ENCODE measurements at regions not wholly inside any gene's neighbourhood (a gene's known extent, or its start where the extent isn't known, plus 50 kb on each side); places are given as distances from the start of the nearest gene placed in this dataset.

DNA sequence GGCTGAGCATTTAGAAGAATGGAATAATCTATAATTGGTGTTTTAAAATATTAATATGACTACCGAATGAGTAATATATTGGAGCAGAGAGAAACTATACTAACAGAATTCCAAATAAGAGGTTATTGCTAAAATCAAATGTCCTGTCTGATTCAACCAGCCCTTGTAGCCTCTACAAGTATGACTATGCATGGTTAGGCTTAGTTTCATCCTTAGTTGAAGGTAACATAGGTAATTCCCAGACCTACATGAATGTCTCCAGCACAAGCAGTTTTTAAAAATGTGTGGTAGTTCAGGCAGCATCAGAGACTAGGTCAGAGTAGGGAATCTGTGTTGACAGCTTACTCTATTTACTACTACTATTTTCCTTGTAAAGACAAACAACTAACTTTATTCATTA is 51.7 kb upstream of the SLC27A6 start:
- FAIRE-seq = no peak
- dilution Hi-C loops (cut with MboI; ENCODE audit: extremely low pct_ligation_motif_present, low sequenced_read_pairs) = no loop called here
- H3K9me1 ChIP-seq (ENCODE audit: control insufficient read depth, extremely low read depth, insufficient read depth, low read length) = no peaks in the 10 kb centered on the region

More for the DNA sequence above, 51.7 kb upstream of the SLC27A6 start:
- no peaks in the 10 kb centered on the region for H3K9me3 ChIP-seq (ENCODE audit: control insufficient read depth, low read depth, low read length)
- H3K4me2 ChIP-seq (ENCODE audit: control insufficient read depth, extremely low read depth, insufficient read depth, low read depth, low read length) = no peak overlapping the region
- no peaks in the 10 kb centered on the region for H3K4me1 ChIP-seq (ENCODE audit: control insufficient read depth, extremely low read depth, insufficient read depth, low read length)
- H3K36me3 ChIP-seq (ENCODE audit: control insufficient read depth in 2 of 2, extremely low read depth in 1 of 2, insufficient read depth in 2 of 2, low read length in 2 of 2) = no peaks in the 10 kb centered on the region
- H3K27me3 ChIP-seq (ENCODE audit: control insufficient read depth, extremely low read depth, insufficient read depth, low read length) = no peaks in the 10 kb centered on the region
- no peak overlapping the region for H2AFZ ChIP-seq (ENCODE audit: control insufficient read depth, low read length)
- no peak overlapping the region for H3K4me3 ChIP-seq (ENCODE audit: control insufficient read depth in 2 of 3, extremely low read depth in 1 of 3, insufficient read depth in 2 of 3, low read depth in 1 of 3, low read length in 3 of 3)
- no peak for TF ChIP-seq EZH2 (IDR thresholded peaks at IDR 0.05; ENCODE audit: low read length)
- TF ChIP-seq, protein P1, sequence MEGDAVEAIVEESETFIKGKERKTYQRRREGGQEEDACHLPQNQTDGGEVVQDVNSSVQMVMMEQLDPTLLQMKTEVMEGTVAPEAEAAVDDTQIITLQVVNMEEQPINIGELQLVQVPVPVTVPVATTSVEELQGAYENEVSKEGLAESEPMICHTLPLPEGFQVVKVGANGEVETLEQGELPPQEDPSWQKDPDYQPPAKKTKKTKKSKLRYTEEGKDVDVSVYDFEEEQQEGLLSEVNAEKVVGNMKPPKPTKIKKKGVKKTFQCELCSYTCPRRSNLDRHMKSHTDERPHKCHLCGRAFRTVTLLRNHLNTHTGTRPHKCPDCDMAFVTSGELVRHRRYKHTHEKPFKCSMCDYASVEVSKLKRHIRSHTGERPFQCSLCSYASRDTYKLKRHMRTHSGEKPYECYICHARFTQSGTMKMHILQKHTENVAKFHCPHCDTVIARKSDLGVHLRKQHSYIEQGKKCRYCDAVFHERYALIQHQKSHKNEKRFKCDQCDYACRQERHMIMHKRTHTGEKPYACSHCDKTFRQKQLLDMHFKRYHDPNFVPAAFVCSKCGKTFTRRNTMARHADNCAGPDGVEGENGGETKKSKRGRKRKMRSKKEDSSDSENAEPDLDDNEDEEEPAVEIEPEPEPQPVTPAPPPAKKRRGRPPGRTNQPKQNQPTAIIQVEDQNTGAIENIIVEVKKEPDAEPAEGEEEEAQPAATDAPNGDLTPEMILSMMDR (optimal IDR thresholded peaks at IDR 0.05 in 1 of 3, IDR thresholded peaks at IDR 0.05 in 1 of 3, conservative IDR thresholded peaks at IDR 0.05 in 1 of 3; ENCODE audit: extremely low read depth in 1 of 3, insufficient read depth in 2 of 3, low read length in 3 of 3) = no peak
- H4K20me1 ChIP-seq (ENCODE audit: control insufficient read depth, extremely low read depth, insufficient read depth, low read length) = no peaks in the 10 kb centered on the region
- no peak for DNase-seq (ENCODE audit: low read depth, low spot score)
- H3K79me2 ChIP-seq (ENCODE audit: control insufficient read depth, insufficient read depth, low read length) = no peaks in the 10 kb centered on the region
- H3K27ac ChIP-seq (ENCODE audit: control insufficient read depth, insufficient read depth, low read length) = no peak overlapping the region
- H3K9ac ChIP-seq (ENCODE audit: control insufficient read depth, extremely low read depth, insufficient read depth, low read length) = no peak overlapping the region
